ENCODE measurements at regions not wholly inside any gene's neighbourhood (a gene's known extent, or its start where the extent isn't known, plus 50 kb on each side); places are given as distances from the start of the nearest gene placed in this dataset.

DNA sequence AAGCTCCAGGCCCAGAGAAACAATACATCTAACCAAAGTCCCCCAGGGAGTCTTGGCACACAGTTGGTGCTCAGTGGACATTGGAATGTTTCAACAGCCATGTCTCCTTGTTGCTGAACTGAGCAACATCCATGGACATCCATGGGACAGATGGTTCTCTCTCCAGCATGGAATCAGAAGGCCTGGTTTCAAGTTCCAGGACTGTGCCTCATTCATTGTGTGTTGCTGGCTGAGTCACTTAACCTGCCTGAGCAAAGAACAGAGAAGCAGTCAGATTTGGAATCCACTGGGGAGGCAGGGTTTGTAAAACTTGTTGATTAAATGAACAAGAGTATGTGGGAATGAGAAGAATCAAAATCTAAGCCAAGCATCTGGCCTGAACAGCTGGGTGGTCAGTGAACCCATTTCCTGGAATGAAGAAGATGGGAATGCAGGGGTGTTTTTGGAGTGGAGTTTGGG lies 147.9 kb downstream of the CHIC2 start:
- peak; percentile 61 for DNase-seq (ENCODE audit: low read depth)
- no peak overlapping the region for H3K27ac Mint-ChIP-seq (ENCODE audit: unreplicated experiment)
- Histone ChIP-seq H3K27me3 (ENCODE audit: insufficient read depth, low read length) (no peaks in the 10 kb centered on the region), H3K79me2 (ENCODE audit: insufficient read depth, low read length) (no peaks in the 10 kb centered on the region), H3K4me1 (ENCODE audit: insufficient read depth, low read length) (peaks cover 17% of the 10 kb centered on the region), H3K4me3 (ENCODE audit: insufficient read depth, low read depth, low read length) (no peak overlapping the region), H3K27ac (ENCODE audit: low read depth, low read length) (no peak overlapping the region), H3K9ac (ENCODE audit: low read length) (no peak overlapping the region), H2AFZ (ENCODE audit: low read depth, low read length) (no peak overlapping the region), H4K20me1 (ENCODE audit: insufficient read depth, low read length) (no peaks in the 10 kb centered on the region), H3K36me3 (ENCODE audit: insufficient read depth, low read length) (no peaks in the 10 kb centered on the region), H3K9me3 (ENCODE audit: insufficient read depth, low read depth, low read length) (no peaks in the 10 kb centered on the region), H3K4me2 (ENCODE audit: low read length) (peak overlapping the region; percentile 18)
- no peaks in the 10 kb centered on the region for H3K9me3 Mint-ChIP-seq (ENCODE audit: unreplicated experiment)
- peaks cover 2% of the 10 kb centered on the region for H3K27me3 Mint-ChIP-seq (ENCODE audit: low read depth, unreplicated experiment)
- H3K4me1 Mint-ChIP-seq (ENCODE audit: low read depth, unreplicated experiment): peaks cover 20% of the 10 kb centered on the region
- peak; percentile 94 for FAIRE-seq
- TF ChIP-seq, protein P1, sequence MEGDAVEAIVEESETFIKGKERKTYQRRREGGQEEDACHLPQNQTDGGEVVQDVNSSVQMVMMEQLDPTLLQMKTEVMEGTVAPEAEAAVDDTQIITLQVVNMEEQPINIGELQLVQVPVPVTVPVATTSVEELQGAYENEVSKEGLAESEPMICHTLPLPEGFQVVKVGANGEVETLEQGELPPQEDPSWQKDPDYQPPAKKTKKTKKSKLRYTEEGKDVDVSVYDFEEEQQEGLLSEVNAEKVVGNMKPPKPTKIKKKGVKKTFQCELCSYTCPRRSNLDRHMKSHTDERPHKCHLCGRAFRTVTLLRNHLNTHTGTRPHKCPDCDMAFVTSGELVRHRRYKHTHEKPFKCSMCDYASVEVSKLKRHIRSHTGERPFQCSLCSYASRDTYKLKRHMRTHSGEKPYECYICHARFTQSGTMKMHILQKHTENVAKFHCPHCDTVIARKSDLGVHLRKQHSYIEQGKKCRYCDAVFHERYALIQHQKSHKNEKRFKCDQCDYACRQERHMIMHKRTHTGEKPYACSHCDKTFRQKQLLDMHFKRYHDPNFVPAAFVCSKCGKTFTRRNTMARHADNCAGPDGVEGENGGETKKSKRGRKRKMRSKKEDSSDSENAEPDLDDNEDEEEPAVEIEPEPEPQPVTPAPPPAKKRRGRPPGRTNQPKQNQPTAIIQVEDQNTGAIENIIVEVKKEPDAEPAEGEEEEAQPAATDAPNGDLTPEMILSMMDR (IDR thresholded peaks at IDR 0.05; ENCODE audit: insufficient read depth, low read depth, low read length): no peak
- no peak for TF ChIP-seq EZH2 (IDR thresholded peaks at IDR 0.05; ENCODE audit: insufficient read depth, low read length)
- peaks cover 2% of the 10 kb centered on the region for H3K36me3 Mint-ChIP-seq (ENCODE audit: low read depth, unreplicated experiment)
- no peak overlapping the region for H3K4me3 Mint-ChIP-seq (ENCODE audit: unreplicated experiment)

DNA sequence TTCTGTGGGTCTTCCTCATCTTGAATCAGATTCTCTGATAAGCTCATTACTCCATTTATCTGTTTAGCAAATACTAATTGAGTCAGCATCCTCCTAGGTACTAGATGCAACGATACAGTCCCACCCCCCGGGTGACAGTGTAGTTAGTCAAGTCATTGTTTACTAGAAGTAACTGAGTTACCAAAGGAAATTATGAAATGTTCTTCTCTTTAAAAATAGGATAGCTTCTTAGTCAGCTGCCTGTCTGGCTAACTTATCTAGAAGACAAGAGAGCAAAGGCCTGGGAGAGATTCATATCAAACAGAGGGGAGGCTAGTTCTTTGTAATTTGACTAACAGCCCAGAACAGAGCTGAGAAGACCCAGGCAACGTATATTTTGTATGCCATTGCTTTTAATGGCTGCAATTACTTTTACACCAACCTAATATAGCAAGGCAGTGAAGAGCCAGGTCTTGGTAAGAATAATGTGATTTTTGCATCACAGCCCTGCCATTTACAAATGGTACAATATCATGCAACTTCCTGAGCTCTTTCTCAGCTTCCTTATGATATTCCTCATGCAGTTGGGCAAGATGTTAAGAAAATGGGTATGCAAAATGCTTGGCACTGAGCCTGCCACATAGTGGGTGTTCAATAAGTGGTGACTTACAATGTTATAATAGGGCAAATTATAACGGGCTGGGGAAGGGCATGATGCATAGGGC lies 149.9 kb downstream of the CHIC2 start:
- no peak for TF ChIP-seq EZH2 (IDR thresholded peaks at IDR 0.05; ENCODE audit: insufficient read depth, low read length)
- TF ChIP-seq, protein P1 (IDR thresholded peaks at IDR 0.05; ENCODE audit: insufficient read depth, low read depth, low read length): no peak
- H3K4me3 ChIP-seq (ENCODE audit: insufficient read depth, low read depth, low read length): no peak overlapping the region
- no peaks in the 10 kb centered on the region for H4K20me1 ChIP-seq (ENCODE audit: insufficient read depth, low read length)
- peak overlapping the region; percentile 34 for H3K4me2 ChIP-seq (ENCODE audit: low read length)
- no peaks in the 10 kb centered on the region for H3K36me3 ChIP-seq (ENCODE audit: insufficient read depth, low read length)
- Mint-ChIP-seq H3K27me3 (ENCODE audit: low read depth, unreplicated experiment) (peaks cover 2% of the 10 kb centered on the region), H3K9me3 (ENCODE audit: unreplicated experiment) (no peaks in the 10 kb centered on the region), H3K4me1 (ENCODE audit: low read depth, unreplicated experiment) (peaks cover 20% of the 10 kb centered on the region), H3K36me3 (ENCODE audit: low read depth, unreplicated experiment) (no peaks in the 10 kb centered on the region), H3K27ac (ENCODE audit: unreplicated experiment) (no peak overlapping the region), H3K4me3 (ENCODE audit: unreplicated experiment) (no peak overlapping the region)
- H3K9me3 ChIP-seq (ENCODE audit: insufficient read depth, low read depth, low read length): no peaks in the 10 kb centered on the region
- H3K4me1 ChIP-seq (ENCODE audit: insufficient read depth, low read length): peaks cover 17% of the 10 kb centered on the region
- FAIRE-seq: peak; percentile 75
- no peaks in the 10 kb centered on the region for H3K79me2 ChIP-seq (ENCODE audit: insufficient read depth, low read length)
- H2AFZ ChIP-seq (ENCODE audit: low read depth, low read length): no peak overlapping the region
- no peaks in the 10 kb centered on the region for H3K27me3 ChIP-seq (ENCODE audit: insufficient read depth, low read length)
- DNase-seq (ENCODE audit: low read depth): peak; percentile 79
- H3K9ac ChIP-seq (ENCODE audit: low read length): no peak overlapping the region
- H3K27ac ChIP-seq (ENCODE audit: low read depth, low read length): peak overlapping the region; percentile 23

DNA sequence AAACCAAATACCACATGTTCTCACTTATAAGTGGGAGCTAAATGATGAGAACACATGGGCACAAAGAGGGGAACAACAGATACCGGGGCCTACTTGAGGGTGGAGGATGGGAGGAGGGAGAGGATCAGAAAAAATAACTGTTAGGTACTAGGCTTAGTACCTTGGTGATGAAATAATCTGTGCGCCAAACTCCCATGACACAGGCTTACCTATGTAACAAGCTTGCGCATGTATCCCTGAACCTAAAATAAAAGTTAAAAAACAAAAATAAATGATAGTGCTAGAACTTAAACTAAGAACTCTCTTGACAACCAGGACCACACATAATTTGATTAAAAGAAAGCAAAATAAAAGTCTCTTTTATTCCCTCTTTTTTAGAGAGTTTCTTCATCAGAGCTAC lies 150.6 kb downstream of the CHIC2 start:
- H3K27ac ChIP-seq (ENCODE audit: low read depth, low read length): no peak overlapping the region
- peaks cover 25% of the 10 kb centered on the region for H3K4me1 Mint-ChIP-seq (ENCODE audit: low read depth, unreplicated experiment)

More for the DNA sequence above, 150.6 kb downstream of the CHIC2 start:
- H3K36me3 ChIP-seq (ENCODE audit: insufficient read depth, low read length): no peaks in the 10 kb centered on the region
- no peak overlapping the region for H3K4me3 ChIP-seq (ENCODE audit: insufficient read depth, low read depth, low read length)
- H3K9me3 Mint-ChIP-seq (ENCODE audit: unreplicated experiment): no peaks in the 10 kb centered on the region
- no peak overlapping the region for H3K27ac Mint-ChIP-seq (ENCODE audit: unreplicated experiment)
- H4K20me1 ChIP-seq (ENCODE audit: insufficient read depth, low read length): no peaks in the 10 kb centered on the region
- H3K4me3 Mint-ChIP-seq (ENCODE audit: unreplicated experiment): no peak overlapping the region
- H3K79me2 ChIP-seq (ENCODE audit: insufficient read depth, low read length): no peaks in the 10 kb centered on the region
- peaks cover under 1% of the 10 kb centered on the region for H3K27me3 Mint-ChIP-seq (ENCODE audit: low read depth, unreplicated experiment)
- TF ChIP-seq EZH2 (IDR thresholded peaks at IDR 0.05; ENCODE audit: insufficient read depth, low read length): no peak
- TF ChIP-seq, protein P1 (IDR thresholded peaks at IDR 0.05; ENCODE audit: insufficient read depth, low read depth, low read length): no peak
- no peak for DNase-seq (ENCODE audit: low read depth)
- no peaks in the 10 kb centered on the region for H3K27me3 ChIP-seq (ENCODE audit: insufficient read depth, low read length)
- no peak overlapping the region for H2AFZ ChIP-seq (ENCODE audit: low read depth, low read length)
- H3K9me3 ChIP-seq (ENCODE audit: insufficient read depth, low read depth, low read length): no peaks in the 10 kb centered on the region
- FAIRE-seq: no peak
- peaks cover 23% of the 10 kb centered on the region for H3K4me1 ChIP-seq (ENCODE audit: insufficient read depth, low read length)
- H3K9ac ChIP-seq (ENCODE audit: low read length): no peak overlapping the region
- H3K36me3 Mint-ChIP-seq (ENCODE audit: low read depth, unreplicated experiment): no peaks in the 10 kb centered on the region
- H3K4me2 ChIP-seq (ENCODE audit: low read length): no peak overlapping the region
